KMS-11 (cell line): ENCODE measurements at regions not wholly inside any gene's neighbourhood (a gene's known extent, or its start where the extent isn't known, plus 50 kb on each side); places are given as distances from the start of the nearest gene placed in this dataset.

Experiments
- H2AFZ ChIP-seq: fragments of 200-600 bp; sonication (generic); 2 replicates; pipeline ENCODE4 v1.6.1; 2016; ENCODE audit warnings: antibody characterized with exemption, mixed run types, low read depth
- H3K27ac ChIP-seq: fragments of 200-600 bp; sonication (generic); 2 replicates; pipeline ENCODE4 v1.6.1; 2016; ENCODE audit warnings: mild to moderate bottlenecking, mixed run types
- H3K27me3 ChIP-seq: fragments of 200-600 bp; sonication (generic); 2 replicates; pipeline ENCODE4 v1.6.1; 2017; ENCODE audit warnings: mild to moderate bottlenecking, low read depth, mixed run types, moderate library complexity; ENCODE audit not compliant: insufficient read depth
- H3K36me3 ChIP-seq: fragments of 200-600 bp; sonication (generic); 2 replicates; pipeline ENCODE4 v1.6.1; 2017; ENCODE audit warnings: mild to moderate bottlenecking, mixed run types; ENCODE audit not compliant: insufficient read depth
- H3K4me1 ChIP-seq: fragments of 200-600 bp; sonication (generic); 2 replicates; pipeline ENCODE4 v1.6.1; 2016; ENCODE audit warnings: mild to moderate bottlenecking, low read depth, mixed run types; ENCODE audit not compliant: poor library complexity, severe bottlenecking
- H3K4me2 ChIP-seq: fragments of 200-600 bp; sonication (generic); 2 replicates; pipeline ENCODE4 v1.7.0; 2016; ENCODE audit warnings: mild to moderate bottlenecking, mixed run types
- H3K4me3 ChIP-seq: fragments of 200-600 bp; sonication (generic); IDR thresholded peaks from 2 replicates; pipeline ENCODE4 v1.6.1; 2017; ENCODE audit warnings: low read depth, low read length, mixed read lengths; ENCODE audit not compliant: insufficient read depth
- H3K79me2 ChIP-seq: fragments of 200-600 bp; sonication (generic); 2 replicates; pipeline ENCODE4 v1.6.1; 2016; ENCODE audit warnings: low read depth, mixed run types; ENCODE audit not compliant: insufficient read depth
- H3K9ac ChIP-seq: fragments of 200-600 bp; sonication (generic); 2 replicates; pipeline ENCODE4 v1.6.1; 2016; ENCODE audit warnings: mild to moderate bottlenecking, mixed run types
- H4K20me1 ChIP-seq: fragments of 200-600 bp; sonication (generic); 2 replicates; pipeline ENCODE4 v1.6.1; 2016; ENCODE audit warnings: mild to moderate bottlenecking, mixed run types; ENCODE audit not compliant: insufficient read depth
- TF ChIP-seq, protein P1 (sequence below): fragments of 200-600 bp; sonication (generic); conservative IDR thresholded peaks from 2 replicates; pipeline ENCODE4 v1.6.1; 2017; ENCODE audit warnings: low read depth, mild to moderate bottlenecking, antibody characterized with exemption, low read length, moderate library complexity, mixed read lengths

DNA sequence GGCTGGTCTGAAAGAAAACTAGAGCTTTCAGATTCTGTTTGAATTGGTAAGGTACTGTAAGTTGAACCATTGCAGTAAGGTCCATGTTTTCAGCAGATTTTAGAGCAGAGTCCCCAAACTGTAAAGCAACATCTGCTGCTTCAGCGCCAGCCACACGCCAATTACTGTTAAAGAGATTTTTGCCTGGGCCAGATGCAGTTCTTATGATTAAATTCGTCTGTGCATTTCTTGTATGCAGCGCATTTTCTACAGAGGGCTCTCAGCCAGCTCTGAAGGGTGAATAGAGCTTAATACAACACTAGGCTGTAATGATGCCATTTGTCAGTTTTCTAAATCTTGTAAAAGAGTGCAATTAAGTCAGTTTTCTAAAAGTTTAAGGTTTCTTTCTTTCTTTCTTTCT is 246.3 kb downstream of the COX7C start:
- Histone ChIP-seq H4K20me1 (no peaks in the 10 kb centered on the region), H3K79me2 (no peaks in the 10 kb centered on the region), H3K4me2 (no peak overlapping the region), H2AFZ (no peak overlapping the region), H3K9ac (no peak overlapping the region), H3K4me1 (no peaks in the 10 kb centered on the region), H3K36me3 (no peaks in the 10 kb centered on the region), H3K27me3 (no peaks in the 10 kb centered on the region), H3K27ac (no peak overlapping the region), H3K4me3 (no peak overlapping the region)
- TF ChIP-seq, protein P1, sequence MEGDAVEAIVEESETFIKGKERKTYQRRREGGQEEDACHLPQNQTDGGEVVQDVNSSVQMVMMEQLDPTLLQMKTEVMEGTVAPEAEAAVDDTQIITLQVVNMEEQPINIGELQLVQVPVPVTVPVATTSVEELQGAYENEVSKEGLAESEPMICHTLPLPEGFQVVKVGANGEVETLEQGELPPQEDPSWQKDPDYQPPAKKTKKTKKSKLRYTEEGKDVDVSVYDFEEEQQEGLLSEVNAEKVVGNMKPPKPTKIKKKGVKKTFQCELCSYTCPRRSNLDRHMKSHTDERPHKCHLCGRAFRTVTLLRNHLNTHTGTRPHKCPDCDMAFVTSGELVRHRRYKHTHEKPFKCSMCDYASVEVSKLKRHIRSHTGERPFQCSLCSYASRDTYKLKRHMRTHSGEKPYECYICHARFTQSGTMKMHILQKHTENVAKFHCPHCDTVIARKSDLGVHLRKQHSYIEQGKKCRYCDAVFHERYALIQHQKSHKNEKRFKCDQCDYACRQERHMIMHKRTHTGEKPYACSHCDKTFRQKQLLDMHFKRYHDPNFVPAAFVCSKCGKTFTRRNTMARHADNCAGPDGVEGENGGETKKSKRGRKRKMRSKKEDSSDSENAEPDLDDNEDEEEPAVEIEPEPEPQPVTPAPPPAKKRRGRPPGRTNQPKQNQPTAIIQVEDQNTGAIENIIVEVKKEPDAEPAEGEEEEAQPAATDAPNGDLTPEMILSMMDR = no peak

DNA sequence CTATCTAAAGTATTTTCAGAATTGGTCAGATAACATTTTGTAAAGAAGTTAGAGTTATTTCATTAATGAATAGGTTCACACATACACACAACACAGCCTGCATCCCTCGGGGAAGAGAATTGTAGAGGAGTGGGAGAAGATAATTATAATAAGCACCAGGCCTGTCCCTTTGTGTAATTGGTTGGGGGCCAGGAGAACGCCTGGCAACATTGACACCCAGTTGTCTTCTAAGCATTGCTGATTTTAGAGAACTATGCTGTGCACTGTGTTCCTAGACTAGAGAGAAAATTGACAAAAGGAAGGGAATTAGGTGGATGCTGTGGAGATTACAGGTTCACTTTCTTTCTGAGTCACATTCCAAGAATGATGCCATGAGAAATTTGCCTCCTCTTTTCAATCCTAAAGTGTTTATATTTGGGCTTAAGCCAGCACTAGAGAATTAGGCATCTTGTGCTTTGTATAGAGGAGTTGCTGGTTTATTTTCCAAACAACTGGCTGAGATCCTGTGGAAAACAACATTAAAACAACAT is 247.6 kb downstream of the COX7C start:
- Histone ChIP-seq H3K79me2 (no peaks in the 10 kb centered on the region), H3K4me1 (no peaks in the 10 kb centered on the region), H3K27me3 (no peaks in the 10 kb centered on the region), H2AFZ (no peak overlapping the region), H3K27ac (no peak overlapping the region), H4K20me1 (no peaks in the 10 kb centered on the region), H3K4me3 (no peak overlapping the region), H3K36me3 (no peaks in the 10 kb centered on the region), H3K4me2 (no peak overlapping the region), H3K9ac (no peak overlapping the region)
- TF ChIP-seq, protein P1 = no peak

DNA sequence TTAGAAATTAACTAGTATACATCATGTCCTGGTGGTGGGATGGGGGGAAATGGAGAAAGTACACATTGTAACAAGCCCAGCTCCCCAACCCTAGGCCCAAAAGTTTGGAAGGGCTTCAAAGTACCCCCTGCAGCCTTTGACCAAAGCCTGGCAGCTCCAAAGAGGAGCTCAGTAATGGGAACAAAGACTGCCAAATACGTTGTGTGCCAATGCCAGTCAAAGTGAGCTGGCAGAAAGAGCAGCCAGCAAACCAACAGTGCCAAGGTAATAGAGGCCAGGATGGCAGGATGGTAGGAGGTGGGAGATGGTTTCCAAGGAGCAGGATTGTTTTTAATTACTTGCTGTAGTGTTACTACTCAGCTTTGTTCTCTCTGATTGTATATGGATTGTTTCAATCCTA is 248.3 kb downstream of the COX7C start:
- Histone ChIP-seq H2AFZ (no peak overlapping the region), H3K27ac (no peak overlapping the region), H3K79me2 (no peaks in the 10 kb centered on the region), H3K27me3 (no peaks in the 10 kb centered on the region), H3K4me3 (no peak overlapping the region), H3K4me2 (no peak overlapping the region), H4K20me1 (no peaks in the 10 kb centered on the region), H3K9ac (no peak overlapping the region), H3K4me1 (no peaks in the 10 kb centered on the region), H3K36me3 (no peaks in the 10 kb centered on the region)
- TF ChIP-seq, protein P1 = no peak

DNA sequence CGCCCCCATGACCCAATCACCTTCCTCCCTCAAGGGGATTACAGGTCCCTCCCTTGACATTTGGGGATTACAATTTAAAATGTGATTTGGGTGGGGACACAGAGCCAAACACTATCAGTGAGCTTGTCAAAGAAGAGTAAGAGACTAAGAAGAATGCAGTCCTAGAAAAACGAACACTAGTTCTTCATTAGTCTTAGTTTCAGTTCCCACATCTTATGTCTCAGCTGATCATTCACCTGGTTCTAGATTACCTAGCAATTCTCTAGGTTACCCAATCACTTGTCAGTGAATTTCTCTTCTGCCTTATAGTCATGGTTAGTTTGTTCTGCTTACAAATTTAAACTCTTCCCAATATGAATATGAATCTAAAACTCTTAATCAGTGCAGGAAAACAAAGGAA is 251.5 kb downstream of the COX7C start:
- H3K9ac ChIP-seq = no peak overlapping the region
- no peaks in the 10 kb centered on the region for H3K27me3 ChIP-seq
- H3K36me3 ChIP-seq = no peaks in the 10 kb centered on the region
- H3K27ac ChIP-seq = no peak overlapping the region
- H3K79me2 ChIP-seq = no peaks in the 10 kb centered on the region
- TF ChIP-seq, protein P1 = no peak
- H3K4me3 ChIP-seq = no peak overlapping the region
- no peaks in the 10 kb centered on the region for H3K4me1 ChIP-seq
- no peak overlapping the region for H2AFZ ChIP-seq
- H3K4me2 ChIP-seq = no peak overlapping the region
- no peaks in the 10 kb centered on the region for H4K20me1 ChIP-seq
